Naive thymus-derived CD8-positive, alpha-beta T cell (primary cell): ENCODE measurements at regions not wholly inside any gene's neighbourhood (a gene's known extent, or its start where the extent isn't known, plus 50 kb on each side); places are given as distances from the start of the nearest gene placed in this dataset.
"Not testable (repeated sequence)": the region's sequence is repeated elsewhere in the genome, so short reads cannot be mapped to it uniquely, and the experiment has no call there.

Experiments used
- ATAC-seq, 2 donors: fragments of 150-1000 bp; cut with Tn5 transposase in 1 of 2; sonication (Bioruptor Pico), chemical (Tn5 transposase) in 1 of 2; 1 replicate in 1 of 2; 2 replicates in 1 of 2; pipeline ENCODE4 v1.10.0; 2021; ENCODE audit warnings: mild to moderate bottlenecking in 2 of 2, moderate library complexity in 2 of 2
- POLR2A ChIA-PET: fragments of 350-600 bp; sonication (Branson Sonifier 250); formaldehyde crosslinking; loops from one replicate; lab custom pipeline; 2021; ENCODE audit warnings: antibody characterized with exemption; lab: Charles Lee
- DNase-seq, 10 donors: peaks; one replicate each; pipeline versions ENCODE4 v3.0.0 to v3.0.0-alpha.2; 2020 to 2022
- H3K27ac Mint-ChIP-seq, 10 donors: one replicate each; pipeline ENCODE4 v1.8.0; 2020 to 2022; ENCODE audit warnings: mild to moderate bottlenecking in 10 of 10, mixed read lengths in 10 of 10, moderate library complexity in 4 of 10, inconsistent platforms in 1 of 10
- H3K27me3 Mint-ChIP-seq, 5 donors: one replicate each; pipeline ENCODE4 v1.8.0; 2021 to 2022; ENCODE audit warnings: mixed read lengths in 5 of 5
- H3K36me3 Mint-ChIP-seq, 3 donors: one replicate each; pipeline ENCODE4 v1.8.0; 2020 to 2022; ENCODE audit warnings: mixed read lengths in 3 of 3, mild to moderate bottlenecking in 2 of 3, inconsistent platforms in 1 of 3
- H3K4me1 Mint-ChIP-seq, 4 donors: one replicate each; pipeline ENCODE4 v1.8.0; 2021 to 2022; ENCODE audit warnings: mixed read lengths in 4 of 4
- H3K4me3 Mint-ChIP-seq, 10 donors: one replicate each; pipeline ENCODE4 v1.8.0; 2020 to 2022; ENCODE audit warnings: mild to moderate bottlenecking in 10 of 10, mixed read lengths in 10 of 10, moderate library complexity in 6 of 10, inconsistent platforms in 1 of 10
- H3K9me3 Mint-ChIP-seq, 9 donors: one replicate each; pipeline ENCODE4 v1.8.0; 2020 to 2022; ENCODE audit warnings: mixed read lengths in 9 of 9, mild to moderate bottlenecking in 3 of 9, inconsistent platforms in 1 of 9, moderate library complexity in 1 of 9

DNA sequence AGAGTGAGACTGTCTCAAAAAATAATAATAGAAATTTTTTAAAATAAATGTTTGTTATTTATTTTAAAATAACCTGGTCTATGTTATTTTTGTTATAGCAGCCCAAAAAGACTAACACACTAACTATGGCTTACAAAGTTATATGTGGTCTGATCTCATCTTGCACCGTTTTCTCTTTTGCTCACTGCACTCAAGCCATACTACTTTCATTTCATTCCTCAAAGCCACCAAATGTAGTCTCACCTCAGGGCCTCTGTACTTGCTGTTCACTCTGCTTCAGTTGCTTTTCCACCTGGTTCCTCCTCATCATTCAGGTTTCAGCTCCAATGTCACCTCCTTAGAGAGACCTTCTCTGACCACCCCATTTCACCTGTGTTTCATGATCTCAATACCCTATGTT, 55.2 kb upstream of the MDM1 start:
- Mint-ChIP-seq H3K36me3 (peaks cover 0 to 20% (median 19%) of the 10 kb centered on the region in 3 donors), H3K4me1 (peaks cover 11 to 26% (median 22%) of the 10 kb centered on the region in 4 donors), H3K27me3 (no peaks in the 10 kb centered on the region), H3K4me3 (no peak overlapping the region), H3K9me3 (peaks cover 0 to 33% (median 18%) of the 10 kb centered on the region in 9 donors), H3K27ac (peak overlapping the region in 1 of 10 donors; percentile 11)
- no peak for DNase-seq
- no peak for ATAC-seq
- POLR2A ChIA-PET, result no interaction called here

DNA sequence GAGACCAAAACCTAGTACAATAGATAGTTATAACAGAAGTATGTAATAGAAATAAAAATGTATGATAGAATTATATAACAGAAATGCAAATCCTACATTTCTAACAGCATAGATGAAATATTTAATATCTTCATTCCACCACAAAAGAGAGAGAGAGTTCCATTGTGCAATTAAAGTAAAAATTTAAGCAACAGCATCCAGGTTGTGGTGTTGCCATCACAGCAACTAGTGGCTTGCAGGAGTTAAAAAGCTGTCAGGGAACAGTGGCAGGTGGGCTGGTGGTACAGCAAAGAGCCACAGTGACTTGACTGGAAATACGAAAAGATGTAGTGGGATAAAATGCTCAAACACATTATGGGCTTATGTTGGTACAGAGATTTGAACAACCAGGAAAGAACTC, 57.1 kb upstream of the MDM1 start:
- H3K4me1 Mint-ChIP-seq, result peaks cover 13 to 26% (median 21%) of the 10 kb centered on the region in 4 donors
- no peak overlapping the region for H3K27ac Mint-ChIP-seq
- no peak for ATAC-seq
- no peaks in the 10 kb centered on the region for H3K27me3 Mint-ChIP-seq
- POLR2A ChIA-PET, result no interaction called here
- H3K36me3 Mint-ChIP-seq, result peaks cover 0 to 16% (median 7%) of the 10 kb centered on the region in 3 donors
- peaks cover 0 to 14% (median 7%) of the 10 kb centered on the region in 9 donors for H3K9me3 Mint-ChIP-seq
- no peak overlapping the region for H3K4me3 Mint-ChIP-seq
- DNase-seq, result no peak

DNA sequence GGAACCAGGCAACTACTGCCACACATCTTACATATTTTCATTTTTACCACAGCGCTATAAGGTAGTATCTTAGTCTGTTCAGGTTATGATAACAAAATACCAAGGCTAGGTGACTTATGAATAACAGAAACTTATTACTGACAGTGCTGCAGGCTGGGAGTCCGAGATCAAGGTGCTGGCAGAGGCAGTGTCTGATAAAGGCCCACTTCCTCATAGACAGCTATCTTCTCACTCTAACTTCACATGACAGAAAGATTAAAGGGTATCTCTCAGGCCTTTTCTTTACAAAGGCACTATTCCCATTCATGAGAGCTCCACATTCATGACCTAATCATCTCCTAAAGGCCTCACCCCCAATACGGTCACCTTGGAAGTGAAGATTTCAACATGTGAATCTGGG, 59.8 kb upstream of the MDM1 start:
- Mint-ChIP-seq H3K4me3 (no peak overlapping the region), H3K4me1 (peaks cover 9 to 20% (median 14%) of the 10 kb centered on the region in 4 donors), H3K27me3 (no peaks in the 10 kb centered on the region), H3K27ac (peak overlapping the region in 3 of 10 donors; percentile 4 to 52 (median 44)), H3K9me3 (peaks cover 0 to 8% (median 6%) of the 10 kb centered on the region in 9 donors), H3K36me3 (peaks cover 0 to 8% (median 4%) of the 10 kb centered on the region in 3 donors)
- ATAC-seq (no peak), DNase-seq (no peak)
- POLR2A ChIA-PET, result interaction anchor here (1.0 kb wide), 1 partner anchor 16 kb away, joined by 3 read pairs; no protein-coding TSS in a partner anchor

DNA sequence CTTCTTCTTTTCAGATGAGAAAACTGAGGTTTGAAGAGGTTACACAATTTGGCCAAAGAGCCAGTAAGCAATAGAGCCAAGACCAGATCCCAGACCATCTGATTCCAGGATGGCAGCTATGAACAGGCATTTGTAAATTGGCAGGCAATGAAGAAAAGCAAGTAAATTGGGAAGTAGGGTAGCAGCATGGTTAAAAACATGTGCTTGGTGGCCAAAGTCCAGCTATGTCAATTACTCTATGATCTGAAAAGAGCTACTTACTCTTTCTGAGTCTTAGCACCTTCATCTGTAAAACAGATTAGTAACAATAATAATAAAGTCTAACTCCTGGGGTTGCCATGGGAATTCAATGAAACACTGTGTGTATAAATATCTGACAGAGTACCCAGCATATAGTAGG, 60.2 kb upstream of the MDM1 start:
- H3K4me1 Mint-ChIP-seq, result peaks cover 9 to 20% (median 14%) of the 10 kb centered on the region in 4 donors
- ATAC-seq, result no peak

DNA sequence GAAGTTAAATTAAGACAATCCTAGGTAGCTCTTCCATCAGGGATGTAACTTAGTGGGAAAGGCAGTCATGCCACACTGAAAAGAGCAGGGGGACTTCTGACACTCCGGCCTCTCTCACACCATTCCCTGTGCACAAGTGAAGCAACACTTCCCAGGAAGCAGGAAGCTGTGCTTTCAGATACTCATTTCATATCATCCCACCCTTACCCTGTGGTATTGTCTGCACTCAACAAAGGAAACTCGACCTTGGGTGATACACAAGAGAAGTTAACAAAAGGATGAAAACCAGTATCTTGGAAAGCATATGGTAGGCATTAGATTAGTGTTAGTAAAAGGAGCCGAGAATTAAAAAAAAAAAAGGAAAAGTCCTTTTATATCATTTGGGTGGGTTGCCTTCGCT, 61.3 kb upstream of the MDM1 start:
- no peak for ATAC-seq
- DNase-seq, result no peak
- Mint-ChIP-seq H3K4me3 (no peak overlapping the region), H3K36me3 (peaks cover 0 to 10% (median 4%) of the 10 kb centered on the region in 3 donors), H3K9me3 (peaks cover 0 to 11% (median 6%) of the 10 kb centered on the region in 9 donors), H3K27ac (peak overlapping the region in 1 of 10 donors; percentile 8), H3K27me3 (no peaks in the 10 kb centered on the region), H3K4me1 (peaks cover 9 to 20% (median 16%) of the 10 kb centered on the region in 4 donors)
- POLR2A ChIA-PET, result interaction anchor here (0.6 kb wide), 1 partner anchor 860 kb away, joined by 3 read pairs; no protein-coding TSS in a partner anchor

More for the DNA sequence above, 60.2 kb upstream of the MDM1 start:
- peaks cover 0 to 9% (median 6%) of the 10 kb centered on the region in 9 donors for H3K9me3 Mint-ChIP-seq
- no peak overlapping the region for H3K4me3 Mint-ChIP-seq
- H3K36me3 Mint-ChIP-seq, result peaks cover 0 to 10% (median 4%) of the 10 kb centered on the region in 3 donors
- DNase-seq, result no peak
- POLR2A ChIA-PET, result interaction anchor here (0.6 to 1.0 kb wide), 2 partner anchors 16 to 32 kb away, joined by 3 to 5 read pairs; no protein-coding TSS in a partner anchor
- H3K27ac Mint-ChIP-seq, result peak overlapping the region in 3 of 10 donors; percentile 4 to 37 (median 17)
- no peaks in the 10 kb centered on the region for H3K27me3 Mint-ChIP-seq

DNA sequence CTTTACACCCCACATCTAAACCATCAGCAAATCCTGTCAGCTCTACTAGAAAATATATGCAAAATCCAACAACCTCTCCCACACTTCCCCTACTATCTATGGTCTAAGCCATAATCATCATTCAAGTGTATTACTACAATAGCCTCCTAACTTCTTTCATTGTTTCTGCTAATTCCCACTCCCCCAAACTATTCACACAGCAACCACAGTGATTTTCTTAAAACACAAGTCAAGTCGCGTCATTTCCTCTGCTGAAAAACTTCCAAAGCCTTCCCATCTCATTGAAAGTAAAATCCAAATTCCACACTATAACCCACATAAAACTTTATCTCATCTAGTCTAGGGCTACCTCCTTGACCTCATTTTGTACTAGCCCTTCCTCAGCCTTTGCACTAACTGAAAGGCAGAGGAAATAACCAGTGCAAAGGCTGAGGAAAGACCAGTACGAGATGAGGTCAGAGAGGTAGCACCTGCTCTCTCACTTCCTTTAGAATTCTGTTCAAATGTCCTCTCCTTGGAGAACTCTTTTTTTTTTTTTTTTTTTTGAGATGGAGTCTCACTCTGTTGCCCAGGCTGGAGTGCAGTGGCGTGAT, 65.5 kb upstream of the MDM1 start:
- no peak for DNase-seq
- Mint-ChIP-seq H3K36me3 (peaks cover 0 to 4% (median 0%) of the 10 kb centered on the region in 3 donors), H3K27me3 (no peaks in the 10 kb centered on the region), H3K4me1 (peaks cover 9 to 13% (median 10%) of the 10 kb centered on the region in 4 donors), H3K9me3 (peaks cover 0 to 8% (median 0%) of the 10 kb centered on the region in 9 donors), H3K4me3 (no peak overlapping the region), H3K27ac (peak overlapping the region in 2 of 10 donors; percentile 30 to 46)
- POLR2A ChIA-PET, result no interaction called here
- ATAC-seq, result no peak

DNA sequence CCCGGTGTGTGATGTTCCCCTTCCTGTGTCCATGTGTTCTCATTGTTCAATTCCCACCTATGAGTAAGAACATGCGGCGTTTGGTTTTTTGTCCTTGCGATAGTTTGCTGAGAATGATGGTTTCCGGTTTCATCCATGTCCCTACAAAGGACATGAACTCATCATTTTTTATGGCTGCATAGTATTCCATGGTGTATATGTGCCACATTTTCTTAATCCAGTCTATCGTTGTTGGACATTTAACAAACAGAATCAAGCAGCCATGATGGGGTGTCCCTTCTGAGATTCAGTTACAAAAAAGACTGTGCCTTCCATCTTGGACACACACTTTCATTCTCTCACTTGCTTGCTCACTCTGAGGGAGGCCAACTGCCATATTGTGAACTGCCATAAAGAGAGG, 66.5 kb upstream of the MDM1 start:
- not testable (repeated sequence) for H3K36me3 Mint-ChIP-seq, DNase-seq

DNA sequence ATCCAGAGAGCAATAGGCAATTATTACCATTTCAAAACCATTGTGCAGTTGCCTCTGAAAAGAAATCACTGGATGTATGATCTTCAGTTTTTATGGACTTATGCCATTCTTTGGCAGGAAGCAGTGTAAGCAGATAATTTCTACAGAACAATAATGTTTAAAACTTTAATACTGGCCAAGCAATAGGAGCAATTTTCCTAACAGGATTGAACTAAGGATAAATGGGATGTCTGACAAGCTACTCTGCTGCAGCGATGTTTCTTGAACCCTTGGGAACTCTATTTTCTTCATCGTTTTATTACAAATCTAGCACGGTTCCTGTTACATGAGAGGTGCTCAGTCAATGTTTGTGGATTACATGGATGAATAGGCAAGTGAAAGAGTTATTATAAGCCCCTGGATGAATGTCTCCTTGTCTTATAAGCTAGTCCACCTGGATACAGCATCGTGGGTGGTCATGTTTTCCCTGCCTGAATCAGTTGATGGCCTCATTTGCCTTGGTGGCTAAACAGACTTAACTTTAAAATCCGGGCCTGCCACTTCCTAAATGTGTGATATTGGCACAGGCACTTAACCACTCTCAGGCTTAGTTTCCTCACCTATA, 68.2 kb upstream of the MDM1 start:
- Mint-ChIP-seq H3K4me1 (peaks cover 17 to 27% (median 18%) of the 10 kb centered on the region in 4 donors), H3K9me3 (peaks cover 0 to 8% (median 0%) of the 10 kb centered on the region in 9 donors), H3K4me3 (no peak overlapping the region), H3K36me3 (peaks cover 0 to 4% (median 0%) of the 10 kb centered on the region in 3 donors), H3K27ac (peak overlapping the region in 1 of 10 donors; percentile 21), H3K27me3 (no peaks in the 10 kb centered on the region)
- POLR2A ChIA-PET, result no interaction called here
- DNase-seq (no peak), ATAC-seq (no peak)

More for the DNA sequence above, 66.5 kb upstream of the MDM1 start:
- H3K27me3 Mint-ChIP-seq, H3K9me3 Mint-ChIP-seq, H3K27ac Mint-ChIP-seq, ATAC-seq, H3K4me3 Mint-ChIP-seq, POLR2A ChIA-PET: not testable (repeated sequence)
- H3K4me1 Mint-ChIP-seq, result peaks cover 12 to 18% (median 14%) of the 10 kb centered on the region in 4 donors

DNA sequence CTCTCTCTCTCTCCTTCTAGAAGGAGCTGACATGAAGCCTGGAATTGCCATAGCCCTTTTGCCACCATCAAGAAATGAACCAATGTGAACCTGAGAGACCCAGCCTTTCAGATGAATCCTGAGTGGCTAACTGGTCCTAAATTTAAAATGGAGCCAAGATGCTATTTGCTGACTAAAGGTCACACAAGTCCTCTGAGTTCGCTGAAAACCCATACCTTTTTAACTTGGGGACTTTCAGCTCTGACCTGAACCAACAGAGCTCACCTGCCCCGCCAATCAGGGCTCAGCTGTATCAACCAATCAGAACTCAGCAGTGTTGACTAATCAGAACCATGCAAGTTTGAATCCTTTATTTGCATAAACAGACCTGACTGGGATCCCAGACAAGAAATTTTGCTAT, 70.3 kb upstream of the MDM1 start:
- no peak for ATAC-seq
- Mint-ChIP-seq H3K27ac (no peak overlapping the region), H3K4me3 (no peak overlapping the region), H3K36me3 (no peaks in the 10 kb centered on the region), H3K27me3 (no peaks in the 10 kb centered on the region), H3K4me1 (peaks cover 20 to 42% (median 34%) of the 10 kb centered on the region in 4 donors), H3K9me3 (peaks cover 0 to 2% (median 0%) of the 10 kb centered on the region in 9 donors)
- POLR2A ChIA-PET, result interaction anchor here (0.6 to 1.2 kb wide), 2 partner anchors 10 to 37 kb away, joined by 3 read pairs; no protein-coding TSS in a partner anchor
- DNase-seq, result no peak

DNA sequence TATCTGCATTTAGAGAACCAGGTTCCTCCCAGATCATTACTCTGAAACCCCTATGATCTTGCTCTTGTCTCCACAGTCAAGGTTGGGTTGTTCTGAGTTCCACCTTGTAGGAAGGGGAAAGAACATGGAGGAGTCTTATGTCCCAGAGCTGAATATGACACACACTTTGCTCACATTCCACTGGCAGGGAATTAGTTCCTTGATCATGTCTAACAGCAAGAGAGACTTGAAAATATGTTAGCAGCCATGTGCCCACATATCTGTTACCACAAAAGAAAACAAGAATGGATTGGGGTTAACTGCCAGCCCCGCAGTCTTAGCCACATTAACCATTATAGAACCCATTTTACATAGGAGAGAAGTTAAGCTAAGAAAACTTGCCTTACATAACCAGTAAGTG, 71.1 kb upstream of the MDM1 start:
- POLR2A ChIA-PET, result interaction anchor here (1.2 kb wide), 1 partner anchor 38 kb away, joined by 3 read pairs; no protein-coding TSS in a partner anchor
- Mint-ChIP-seq H3K4me3 (no peak overlapping the region), H3K36me3 (no peaks in the 10 kb centered on the region), H3K9me3 (peaks cover 0 to 2% (median 0%) of the 10 kb centered on the region in 9 donors), H3K4me1 (peaks cover 18 to 38% (median 33%) of the 10 kb centered on the region in 4 donors), H3K27me3 (no peaks in the 10 kb centered on the region), H3K27ac (no peak overlapping the region)
- DNase-seq (no peak), ATAC-seq (no peak)

DNA sequence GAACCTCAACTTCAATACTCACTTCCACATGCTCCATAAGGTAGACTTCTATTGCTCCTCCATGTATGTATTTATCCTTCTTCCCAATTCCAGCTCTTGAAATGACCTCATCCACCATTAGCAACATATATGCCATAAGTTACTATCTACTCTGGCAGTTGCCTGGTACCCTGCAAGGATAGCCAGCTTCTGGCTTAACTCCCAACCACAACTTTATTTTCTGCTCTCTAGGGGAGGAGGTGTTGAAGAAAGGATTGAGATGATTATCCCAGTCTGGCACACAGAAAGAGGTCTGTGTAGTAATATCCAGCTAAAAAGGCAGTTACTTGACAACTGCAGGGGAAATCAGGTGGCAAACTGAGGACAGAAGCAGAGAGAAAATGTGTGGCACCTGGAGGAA, 71.5 kb upstream of the MDM1 start:
- DNase-seq (no peak), ATAC-seq (no peak)
- Mint-ChIP-seq H3K4me1 (peaks cover 18 to 38% (median 33%) of the 10 kb centered on the region in 4 donors), H3K4me3 (no peak overlapping the region), H3K36me3 (no peaks in the 10 kb centered on the region), H3K9me3 (peaks cover 0 to 2% (median 0%) of the 10 kb centered on the region in 9 donors), H3K27me3 (no peaks in the 10 kb centered on the region), H3K27ac (no peak overlapping the region)
- POLR2A ChIA-PET, result no interaction called here

DNA sequence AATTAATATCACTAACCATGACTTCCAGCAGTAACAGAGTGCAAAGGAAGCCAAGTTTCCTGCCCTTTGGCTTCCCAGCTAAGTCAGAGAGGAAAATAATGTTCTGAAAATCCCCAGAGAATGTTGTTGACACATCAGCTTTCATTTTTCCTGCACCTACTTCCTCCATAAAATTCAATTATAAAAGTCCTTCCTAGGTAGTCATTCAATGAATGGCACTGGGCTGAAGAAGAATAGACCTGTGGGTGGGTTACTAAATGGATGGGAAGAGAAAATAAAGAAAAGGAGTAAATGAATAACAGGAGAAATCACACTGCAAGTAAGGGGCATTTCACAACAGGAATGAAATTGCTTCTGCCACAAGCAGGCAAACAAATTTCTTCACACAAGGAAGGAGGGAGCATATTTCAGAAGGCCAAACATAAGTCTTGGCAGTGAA, 73.2 kb upstream of the MDM1 start:
- ATAC-seq, result no peak
- H3K36me3 Mint-ChIP-seq, result no peaks in the 10 kb centered on the region

DNA sequence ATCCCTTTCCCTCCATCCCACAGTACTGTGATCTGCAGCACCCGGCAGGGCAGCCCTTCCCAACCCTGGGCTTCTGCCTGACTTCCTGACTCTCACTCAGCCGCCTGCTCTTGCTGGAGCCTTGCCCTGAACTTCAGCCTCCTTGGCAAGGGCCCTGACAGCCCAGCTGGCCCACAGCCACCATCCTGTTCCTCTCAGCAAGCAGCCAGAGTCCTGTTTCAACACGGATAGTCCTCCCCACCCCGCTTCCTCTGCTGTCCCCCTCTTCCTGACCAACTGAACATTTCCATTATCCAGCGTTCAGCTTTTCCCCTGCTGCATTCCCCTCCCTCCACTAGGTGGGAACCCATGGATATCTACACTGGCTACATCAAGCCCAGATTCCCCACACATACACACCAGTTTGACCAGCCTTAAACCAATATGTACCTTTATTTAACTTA, 74.0 kb upstream of the MDM1 start:
- ATAC-seq (no peak), DNase-seq (no peak)
- POLR2A ChIA-PET, result no interaction called here
- H3K4me3 Mint-ChIP-seq, result no peak overlapping the region
- H3K9me3 Mint-ChIP-seq, result no peaks in the 10 kb centered on the region
- H3K27ac Mint-ChIP-seq, result peak overlapping the region in 2 of 10 donors; percentile 14 to 25
- H3K4me1 Mint-ChIP-seq, result peaks cover 16 to 37% (median 33%) of the 10 kb centered on the region in 4 donors
- H3K27me3 Mint-ChIP-seq, result no peaks in the 10 kb centered on the region
- no peaks in the 10 kb centered on the region for H3K36me3 Mint-ChIP-seq

More for the DNA sequence above, 73.2 kb upstream of the MDM1 start:
- H3K4me3 Mint-ChIP-seq, result no peak overlapping the region
- POLR2A ChIA-PET, result no interaction called here
- no peak for DNase-seq
- H3K27me3 Mint-ChIP-seq, result no peaks in the 10 kb centered on the region
- peak overlapping the region in 1 of 10 donors; percentile 8 for H3K27ac Mint-ChIP-seq
- H3K9me3 Mint-ChIP-seq, result no peaks in the 10 kb centered on the region
- H3K4me1 Mint-ChIP-seq, result peaks cover 16 to 37% (median 33%) of the 10 kb centered on the region in 4 donors
